HG02884 (cell line): ENCODE measurements at regions not wholly inside any gene's neighbourhood (a gene's known extent, or its start where the extent isn't known, plus 50 kb on each side); places are given as distances from the start of the nearest gene placed in this dataset.

Experiments used
- ATAC-seq: cut with Tn5 transposase; IDR thresholded peaks from one replicate; pipeline ENCODE4 v1.9.1; 2021; ENCODE audit warnings: mild to moderate bottlenecking, moderate library complexity; ENCODE audit not compliant: unreplicated experiment

DNA sequence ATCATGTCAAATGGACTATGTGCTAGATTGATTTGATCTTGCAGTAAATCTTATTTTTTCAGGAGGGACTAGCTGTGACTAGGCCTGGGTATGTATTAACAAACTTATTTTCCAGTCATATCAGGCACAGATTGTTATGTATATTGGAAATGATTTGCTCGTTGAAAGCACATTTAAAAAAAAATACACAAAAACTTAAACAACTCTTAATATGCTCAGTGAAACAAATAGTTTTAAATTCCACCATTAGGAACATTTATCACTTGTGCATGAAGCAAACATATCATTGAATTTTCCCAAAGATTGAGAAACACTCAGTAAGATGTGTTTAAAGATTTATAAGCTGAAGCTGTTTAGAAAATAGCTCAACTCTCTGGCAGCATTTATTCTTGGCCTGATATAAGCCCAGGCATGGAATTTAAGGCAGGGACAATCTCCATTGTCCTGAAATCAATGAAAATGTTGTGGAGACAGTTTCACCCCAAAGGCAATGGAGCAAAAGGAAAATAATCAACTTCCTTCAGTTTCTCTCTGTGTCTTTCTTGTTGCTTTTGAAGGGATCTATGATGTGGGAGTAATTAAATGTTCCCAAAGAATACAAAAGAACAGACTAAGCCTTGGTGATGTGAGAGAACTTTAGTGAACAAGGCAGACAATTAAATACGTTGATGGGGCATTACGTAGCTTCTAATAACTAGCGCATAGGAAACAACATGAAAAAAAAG, 250.3 kb downstream of the GPR37 start:
- ATAC-seq, result no peak

- ATAC-seq, result no peak
Observed at GRCh38 chr7:124514471-124514870, 251.1 kb downstream of the GPR37 start.

DNA sequence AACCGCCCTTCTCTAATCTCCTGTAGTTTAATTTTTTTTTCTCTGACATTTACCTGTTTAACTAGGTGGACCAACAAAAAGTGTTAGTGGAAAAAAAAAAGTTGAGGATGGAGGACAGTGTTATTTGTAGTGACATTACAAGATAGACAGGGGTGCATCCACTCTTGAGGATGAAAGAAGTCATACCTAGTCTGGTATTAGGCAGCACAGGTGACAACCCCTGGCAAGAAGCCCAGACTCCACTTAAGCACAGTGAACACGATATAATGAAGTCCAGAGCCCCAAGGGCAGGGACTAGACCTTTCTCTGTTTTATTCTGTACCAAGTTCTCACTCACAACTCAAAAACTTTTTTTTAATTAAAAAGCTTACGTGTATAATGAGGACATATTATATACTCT, 268.4 kb downstream of the GPR37 start:
- ATAC-seq, result no peak

- ATAC-seq, result no peak
Observed at GRCh38 chr7:124489925-124490324, 275.7 kb downstream of the GPR37 start.

DNA sequence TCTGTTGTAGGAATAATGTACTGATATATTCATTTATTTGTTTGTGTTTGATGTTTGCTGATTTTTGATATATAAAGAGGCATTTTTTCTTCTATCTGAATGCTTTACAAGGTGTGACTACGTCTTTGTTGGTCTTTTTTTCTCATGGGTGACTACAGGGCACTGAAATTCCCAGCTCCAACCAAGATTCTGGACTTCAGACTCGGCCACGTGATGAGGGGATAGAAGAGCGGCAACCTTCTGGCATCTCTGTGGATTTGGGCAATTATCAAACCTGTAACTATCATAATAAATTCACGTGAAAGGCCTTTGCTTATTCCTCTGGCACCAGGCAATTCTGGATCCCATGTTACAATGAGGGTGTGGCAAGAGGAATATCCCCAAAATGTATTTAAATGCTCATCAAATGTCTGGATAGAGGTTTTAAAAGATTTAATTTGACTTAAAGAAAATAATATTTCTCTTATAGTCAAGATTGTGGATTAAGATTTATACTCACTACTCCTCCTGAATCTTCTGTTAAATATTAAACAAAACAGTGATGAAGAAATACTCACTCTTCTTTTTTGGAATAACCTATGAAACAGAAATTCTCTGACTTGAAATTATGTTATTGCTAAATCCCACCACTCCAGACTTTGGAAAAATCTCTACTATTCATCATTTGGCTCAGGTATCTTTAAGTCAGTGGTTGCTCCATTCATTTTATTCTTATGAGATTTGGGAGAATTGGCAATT, 276.3 kb downstream of the GPR37 start:
- no peak for ATAC-seq

- no peak for ATAC-seq
Observed at GRCh38 chr7:124482229-124482628, 283.4 kb downstream of the GPR37 start.

DNA sequence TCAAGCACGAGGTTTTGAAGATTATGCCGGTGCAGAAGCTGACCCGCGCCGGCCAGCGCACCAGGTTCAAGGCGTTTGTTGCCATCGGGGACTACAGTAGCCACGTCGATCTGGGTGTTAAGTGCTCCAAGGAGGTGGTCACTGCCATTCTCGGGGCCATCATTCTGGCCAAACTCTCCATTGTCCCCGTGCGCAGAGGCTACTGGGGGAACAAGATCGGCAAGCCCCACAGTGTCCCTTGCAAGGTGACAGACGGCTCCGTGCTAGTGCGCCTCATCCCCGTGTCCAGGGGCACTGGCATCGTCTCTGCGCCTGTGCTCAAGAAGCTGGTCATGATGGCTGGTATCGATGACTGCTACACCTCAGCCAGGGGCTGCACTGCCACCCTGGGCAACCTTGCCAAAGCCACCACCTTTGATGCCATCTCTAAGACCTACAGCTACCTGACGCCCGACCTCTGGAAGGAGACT, 284.7 kb downstream of the GPR37 start:
- no peak for ATAC-seq

- ATAC-seq, result no peak
Observed at GRCh38 chr7:124480036-124480820, 285.4 kb downstream of the GPR37 start.

DNA sequence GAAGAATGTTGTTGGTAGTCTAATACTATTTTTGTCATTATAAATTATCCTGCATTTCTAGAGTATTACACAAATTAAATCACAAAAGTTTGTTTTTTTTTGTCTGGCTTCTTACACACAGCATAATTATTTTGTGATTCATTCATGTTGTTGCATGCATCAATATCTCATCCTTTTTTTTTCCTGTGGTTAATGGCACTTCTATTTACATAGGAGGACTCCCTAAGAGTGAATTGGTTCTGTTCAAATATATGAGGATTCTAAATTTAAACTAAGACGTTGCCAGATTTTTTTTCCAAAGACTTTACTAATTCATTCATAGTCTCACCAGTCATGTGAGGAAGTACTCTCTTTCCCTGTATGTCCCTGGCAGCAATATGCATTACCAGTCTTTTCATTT, 303.3 kb downstream of the GPR37 start:
- no peak for ATAC-seq

DNA sequence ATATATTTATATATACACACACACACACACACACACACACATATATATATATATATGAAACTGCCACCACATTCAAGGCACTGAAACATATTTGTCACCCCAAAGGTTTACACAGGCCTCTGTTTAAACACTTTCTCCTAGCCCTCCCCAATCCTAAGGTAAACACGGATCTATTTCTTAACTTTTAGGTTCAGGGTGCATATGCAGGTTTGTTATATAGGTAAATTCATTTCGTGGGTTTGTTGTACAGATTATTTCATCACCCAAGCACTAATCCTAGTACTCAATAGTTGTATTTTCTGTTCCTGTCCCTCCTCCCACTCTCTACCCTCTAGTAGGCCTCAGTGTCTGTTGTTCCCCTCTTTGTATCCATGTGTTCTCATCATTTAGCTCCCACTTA, 305.0 kb downstream of the GPR37 start:
- no peak for ATAC-seq

- ATAC-seq, result no peak
Observed at GRCh38 chr7:124460056-124460450, 305.5 kb downstream of the GPR37 start.

DNA sequence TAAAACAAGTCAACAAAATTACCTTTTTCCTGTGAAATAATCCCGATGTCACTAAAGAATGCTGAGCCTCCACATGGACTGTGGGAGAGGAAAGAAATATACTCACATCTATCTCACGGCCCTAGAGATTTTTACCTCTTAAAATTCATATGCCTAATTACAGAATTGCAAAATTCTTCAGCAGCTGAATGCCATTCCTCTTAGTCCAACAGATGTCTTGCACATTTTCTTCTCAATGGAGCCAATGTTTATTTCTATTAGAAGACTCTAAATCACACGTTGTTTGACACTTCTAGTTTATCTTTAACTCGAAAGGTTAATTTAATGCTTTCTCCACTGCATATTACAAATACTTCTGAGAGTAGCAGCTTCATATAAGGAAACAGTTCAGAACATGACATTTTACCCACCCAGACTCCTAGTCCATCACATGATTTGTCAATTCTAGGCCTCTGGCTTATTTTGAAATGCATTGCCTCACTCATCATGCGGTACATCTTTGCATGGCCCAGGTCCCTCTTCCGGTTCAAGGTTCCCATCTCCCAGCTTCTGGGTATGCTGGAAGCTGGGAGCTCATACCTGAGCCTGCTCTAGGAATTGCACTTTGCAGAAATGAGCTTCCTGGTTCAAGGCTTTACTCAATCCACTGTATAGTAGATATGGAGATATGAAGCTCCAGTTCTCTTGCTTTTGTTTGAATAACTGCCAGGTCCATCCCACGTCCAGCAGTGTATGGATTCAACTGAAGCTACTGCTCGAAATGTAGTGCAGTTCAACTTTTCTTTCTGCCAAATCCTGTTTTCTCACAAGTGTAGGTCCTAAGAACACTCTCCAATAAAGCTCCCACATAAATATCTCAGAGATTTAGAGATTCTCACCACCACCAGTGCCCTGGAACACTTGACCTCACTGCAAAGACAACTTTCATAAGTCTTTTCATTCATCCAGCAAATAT, 306.2 kb downstream of the GPR37 start:
- ATAC-seq, result no peak

DNA sequence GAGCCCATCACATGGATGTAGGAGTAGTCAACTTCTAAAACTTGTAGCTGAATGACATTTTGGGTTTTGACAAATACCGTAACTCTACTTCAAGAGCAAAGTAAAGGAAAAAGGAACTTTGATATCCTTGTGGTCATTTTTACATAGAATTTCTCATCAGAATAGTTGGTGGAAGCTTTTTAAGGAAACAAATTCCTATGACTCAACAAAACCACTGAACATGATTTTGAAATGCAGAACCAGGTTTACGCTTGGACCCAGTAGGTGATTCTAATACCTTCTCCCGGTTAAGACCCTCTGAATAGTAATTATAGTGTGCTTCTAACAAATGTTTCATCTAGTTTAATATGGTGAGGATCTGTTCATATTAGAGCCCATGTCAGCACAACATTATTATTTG, 307.8 kb downstream of the GPR37 start:
- ATAC-seq, result no peak

GRCh38 chr7:124456286-124456685, 309.3 kb downstream of the GPR37 start:
- ATAC-seq, result no peak

DNA sequence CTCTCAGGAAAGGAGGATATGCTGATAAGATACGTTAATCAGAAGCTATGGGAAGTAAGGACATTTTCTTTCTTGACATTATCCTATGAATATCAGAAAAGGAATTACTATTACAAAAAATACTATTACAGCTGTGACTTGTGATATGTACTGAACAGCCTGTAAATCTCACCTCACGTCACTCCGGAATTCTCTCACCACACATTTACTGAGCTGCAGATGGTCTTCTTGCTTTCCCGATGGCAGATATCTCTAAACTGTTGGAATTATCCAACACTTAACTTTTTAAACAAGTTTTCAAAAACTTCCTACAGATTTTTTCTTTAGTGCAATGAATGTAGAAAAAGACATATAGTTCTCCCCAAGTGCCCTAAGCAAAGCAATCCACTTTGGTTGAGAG, 313.4 kb downstream of the GPR37 start:
- no peak for ATAC-seq

- ATAC-seq, result no peak
Observed at GRCh38 chr7:124449896-124450295, 315.7 kb downstream of the GPR37 start.

DNA sequence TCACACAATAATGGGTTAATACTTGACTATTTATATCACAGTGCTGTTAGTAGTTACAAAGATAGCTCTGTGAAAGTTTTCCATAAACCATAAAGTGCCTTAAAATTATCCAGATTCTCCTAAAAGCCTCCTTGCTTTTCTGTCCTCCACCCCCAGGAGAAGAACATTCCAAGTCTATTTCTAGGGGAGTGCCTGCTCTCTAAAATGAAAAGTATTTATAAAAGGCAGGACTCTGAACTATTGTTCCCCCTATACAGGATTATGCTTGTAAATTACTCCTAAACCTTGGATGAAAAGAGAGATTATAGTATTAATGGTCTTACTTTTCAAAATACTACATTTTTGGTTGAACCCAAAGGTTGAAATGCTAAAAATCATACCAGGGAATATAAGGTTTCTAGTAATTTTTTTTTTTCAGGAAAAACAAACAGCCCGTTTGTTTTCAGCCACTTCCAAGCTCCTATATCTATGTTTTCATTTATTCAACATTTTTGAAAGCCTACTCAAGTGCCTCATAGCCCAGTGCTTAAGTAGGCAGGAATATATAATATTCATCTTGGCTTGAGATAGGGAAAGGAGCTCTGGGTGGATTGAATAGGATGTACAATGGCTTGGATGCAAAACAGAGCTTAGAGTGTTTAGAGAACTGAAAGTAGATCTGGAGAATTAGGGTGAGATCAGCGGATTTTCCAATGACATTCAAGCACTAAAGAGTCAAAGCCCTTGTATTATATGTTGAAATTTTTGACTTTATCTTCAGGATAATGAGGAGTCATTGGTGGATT, 320.7 kb downstream of the GPR37 start:
- no peak for ATAC-seq

GRCh38 chr7:124443762-124444161, 321.8 kb downstream of the GPR37 start:
- no peak for ATAC-seq

GRCh38 chr7:124440081-124440480, 325.5 kb downstream of the GPR37 start:
- ATAC-seq, result no peak
